ENCODE measurements at regions not wholly inside any gene's neighbourhood (a gene's known extent, or its start where the extent isn't known, plus 50 kb on each side); places are given as distances from the start of the nearest gene placed in this dataset.

GRCh38 chr13:91240341-91240740, 107.1 kb upstream of the MIR17HG start:
- CTCF ChIA-PET: no interaction called here
- H3K27ac ChIP-seq (ENCODE audit: extremely low read depth, low read depth, low read length): no peak overlapping the region
- H3K4me3 ChIP-seq (ENCODE audit: low read depth, low read length): no peak overlapping the region
- no peaks in the 10 kb centered on the region for H3K36me3 ChIP-seq (ENCODE audit: control insufficient read depth in 2 of 2, insufficient read depth in 1 of 2, low read length in 2 of 2)
- POLR2A ChIA-PET: no interaction called here
- TF ChIP-seq ZSCAN23 (tag by site-specific recombination; IDR thresholded peaks at IDR 0.05) (no peak), ZNF624 (tag by site-specific recombination; IDR thresholded peaks at IDR 0.05) (no peak), ZBTB48 (tag by site-specific recombination; IDR thresholded peaks at IDR 0.05) (no peak), ZNF654 (tag by site-specific recombination; IDR thresholded peaks at IDR 0.05; ENCODE audit: low read depth) (no peak), ZNF280D (tag by site-specific recombination; IDR thresholded peaks at IDR 0.05) (no peak), ZNF148 (tag by site-specific recombination; IDR thresholded peaks at IDR 0.05; ENCODE audit: borderline replicate concordance) (no peak), BCL11A (tag by site-specific recombination; IDR thresholded peaks at IDR 0.05; ENCODE audit: low read depth) (no peak), ZNF202 (tag by site-specific recombination; IDR thresholded peaks at IDR 0.05; ENCODE audit: borderline replicate concordance) (no peak), ZNF843 (tag by site-specific recombination; IDR thresholded peaks at IDR 0.05) (no peak), SP2 (tag by site-specific recombination; IDR thresholded peaks at IDR 0.05) (no peak), PATZ1 (tag by site-specific recombination; IDR thresholded peaks at IDR 0.05) (no peak), ZNF311 (tag by site-specific recombination; IDR thresholded peaks at IDR 0.05; ENCODE audit: borderline replicate concordance) (no peak)
- TF ChIP-seq, protein P1, sequence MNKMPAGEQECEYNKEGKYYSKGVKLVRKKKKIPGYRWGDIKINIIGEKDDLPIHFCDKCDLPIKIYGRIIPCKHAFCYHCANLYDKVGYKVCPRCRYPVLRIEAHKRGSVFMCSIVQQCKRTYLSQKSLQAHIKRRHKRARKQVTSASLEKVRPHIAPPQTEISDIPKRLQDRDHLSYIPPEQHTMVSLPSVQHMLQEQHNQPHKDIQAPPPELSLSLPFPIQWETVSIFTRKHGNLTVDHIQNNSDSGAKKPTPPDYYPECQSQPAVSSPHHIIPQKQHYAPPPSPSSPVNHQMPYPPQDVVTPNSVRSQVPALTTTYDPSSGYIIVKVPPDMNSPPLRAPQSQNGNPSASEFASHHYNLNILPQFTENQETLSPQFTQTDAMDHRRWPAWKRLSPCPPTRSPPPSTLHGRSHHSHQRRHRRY (tag by site-specific recombination; IDR thresholded peaks at IDR 0.05): no peak
- TF ChIP-seq, protein P2, sequence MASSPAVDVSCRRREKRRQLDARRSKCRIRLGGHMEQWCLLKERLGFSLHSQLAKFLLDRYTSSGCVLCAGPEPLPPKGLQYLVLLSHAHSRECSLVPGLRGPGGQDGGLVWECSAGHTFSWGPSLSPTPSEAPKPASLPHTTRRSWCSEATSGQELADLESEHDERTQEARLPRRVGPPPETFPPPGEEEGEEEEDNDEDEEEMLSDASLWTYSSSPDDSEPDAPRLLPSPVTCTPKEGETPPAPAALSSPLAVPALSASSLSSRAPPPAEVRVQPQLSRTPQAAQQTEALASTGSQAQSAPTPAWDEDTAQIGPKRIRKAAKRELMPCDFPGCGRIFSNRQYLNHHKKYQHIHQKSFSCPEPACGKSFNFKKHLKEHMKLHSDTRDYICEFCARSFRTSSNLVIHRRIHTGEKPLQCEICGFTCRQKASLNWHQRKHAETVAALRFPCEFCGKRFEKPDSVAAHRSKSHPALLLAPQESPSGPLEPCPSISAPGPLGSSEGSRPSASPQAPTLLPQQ (tag by site-specific recombination; IDR thresholded peaks at IDR 0.05): no peak
- TF ChIP-seq, protein P3, sequence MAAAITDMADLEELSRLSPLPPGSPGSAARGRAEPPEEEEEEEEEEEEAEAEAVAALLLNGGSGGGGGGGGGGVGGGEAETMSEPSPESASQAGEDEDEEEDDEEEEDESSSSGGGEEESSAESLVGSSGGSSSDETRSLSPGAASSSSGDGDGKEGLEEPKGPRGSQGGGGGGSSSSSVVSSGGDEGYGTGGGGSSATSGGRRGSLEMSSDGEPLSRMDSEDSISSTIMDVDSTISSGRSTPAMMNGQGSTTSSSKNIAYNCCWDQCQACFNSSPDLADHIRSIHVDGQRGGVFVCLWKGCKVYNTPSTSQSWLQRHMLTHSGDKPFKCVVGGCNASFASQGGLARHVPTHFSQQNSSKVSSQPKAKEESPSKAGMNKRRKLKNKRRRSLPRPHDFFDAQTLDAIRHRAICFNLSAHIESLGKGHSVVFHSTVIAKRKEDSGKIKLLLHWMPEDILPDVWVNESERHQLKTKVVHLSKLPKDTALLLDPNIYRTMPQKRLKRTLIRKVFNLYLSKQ (tag by site-specific recombination; IDR thresholded peaks at IDR 0.05; ENCODE audit: borderline replicate concordance): no peak
- no peaks in the 10 kb centered on the region for H3K4me1 ChIP-seq (ENCODE audit: control insufficient read depth, insufficient read depth, low read length)
- no peaks in the 10 kb centered on the region for H3K9me3 ChIP-seq (ENCODE audit: control insufficient read depth, insufficient read depth, low read depth, low read length)

All from HEK293 (cell line).